IPS DF 6.9 (cell line): ENCODE measurements at regions not wholly inside any gene's neighbourhood (a gene's known extent, or its start where the extent isn't known, plus 50 kb on each side); places are given as distances from the start of the nearest gene placed in this dataset.

ENCODE experiments used
- DNase-seq: peaks from one replicate; pipeline ENCODE4 v3.0.0-alpha.2; 2013; ENCODE audit warnings: low read depth, low spot score
- H3K27ac ChIP-seq: one replicate; pipeline ENCODE4 v1.5.1; 2013; ENCODE audit warnings: low read length, control low read depth
- H3K27me3 ChIP-seq: 2 replicates; pipeline ENCODE4 v1.6.1; 2013; ENCODE audit warnings: mild to moderate bottlenecking, low read length; ENCODE audit not compliant: control insufficient read depth, insufficient read depth
- H3K36me3 ChIP-seq: 2 replicates; pipeline ENCODE4 v1.6.1; 2013; ENCODE audit warnings: low read length; ENCODE audit not compliant: control insufficient read depth, insufficient read depth
- H3K4me1 ChIP-seq: 2 replicates; pipeline ENCODE4 v1.6.1; 2013; ENCODE audit warnings: low read length; ENCODE audit not compliant: control insufficient read depth, insufficient read depth
- H3K4me3 ChIP-seq: 2 replicates; pipeline ENCODE4 v1.5.1; 2013; ENCODE audit warnings: mild to moderate bottlenecking, low read length
- H3K9me3 ChIP-seq: 2 replicates; pipeline ENCODE4 v1.6.1; 2013; ENCODE audit warnings: low read length, inconsistent platforms; ENCODE audit not compliant: control insufficient read depth, insufficient read depth
- WGBS: extraction: QIAGEN DNeasy Blood & Tissue Kit; methylation state at CpG from one replicate; pipeline ENCODE4 v1.1.7; 2013; ENCODE audit warnings: mixed read lengths, missing lambda C conversion rate; ENCODE audit not compliant: insufficient read length, insufficient coverage; 5-methylcytosine and 5-hydroxymethylcytosine counted together

DNA sequence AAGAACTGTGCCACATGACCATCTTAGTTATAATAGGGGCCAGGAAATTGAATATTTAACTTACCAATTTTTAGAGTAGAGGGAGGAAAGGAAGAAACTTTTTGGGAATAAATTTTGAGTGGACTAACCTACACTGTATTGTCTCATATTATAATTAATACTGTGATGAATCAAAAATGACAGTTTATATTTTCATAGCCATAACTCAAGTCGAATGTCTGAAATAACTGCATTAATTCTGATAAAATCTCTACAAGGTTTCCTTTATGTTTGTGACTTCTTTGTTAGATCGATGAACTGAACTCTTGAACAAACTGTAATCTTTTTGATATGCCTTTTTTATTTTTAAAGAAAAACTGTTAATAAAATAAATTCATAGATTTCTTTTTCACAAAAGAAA is 132.8 kb upstream of the DPH6 start:
- no CpG with 5 or more reads among the region's 2 CpGs for WGBS
- Histone ChIP-seq H3K9me3 (no peaks in the 10 kb centered on the region), H3K4me3 (no peak overlapping the region), H3K36me3 (no peaks in the 10 kb centered on the region), H3K27ac (no peak overlapping the region), H3K27me3 (no peaks in the 10 kb centered on the region), H3K4me1 (no peaks in the 10 kb centered on the region)
- no peak for DNase-seq

DNA sequence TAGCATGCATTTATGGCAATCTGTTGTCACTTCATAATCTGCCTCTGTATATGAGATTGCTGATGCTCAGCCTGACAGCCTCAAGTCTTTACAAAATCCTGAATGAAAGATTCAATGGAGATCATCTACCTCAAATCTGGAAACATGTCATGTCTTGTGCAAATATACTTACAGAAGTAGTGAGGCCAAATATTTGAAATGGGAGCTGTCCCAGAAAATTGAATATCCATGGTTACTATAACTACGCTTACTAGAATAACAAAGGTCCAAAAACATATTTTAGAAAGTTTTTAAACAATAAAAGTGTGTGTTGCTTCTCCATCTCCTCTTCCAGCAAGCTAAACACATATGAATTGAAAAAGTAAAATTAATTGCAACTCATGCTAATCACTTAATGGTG is 133.2 kb upstream of the DPH6 start:
- WGBS = no CpG with 5 or more reads among the region's 1 CpG
- H3K9me3 ChIP-seq = no peaks in the 10 kb centered on the region
- H3K4me3 ChIP-seq = no peak overlapping the region
- no peaks in the 10 kb centered on the region for H3K27me3 ChIP-seq
- DNase-seq = no peak
- H3K27ac ChIP-seq = no peak overlapping the region
- H3K4me1 ChIP-seq = no peaks in the 10 kb centered on the region
- no peaks in the 10 kb centered on the region for H3K36me3 ChIP-seq

DNA sequence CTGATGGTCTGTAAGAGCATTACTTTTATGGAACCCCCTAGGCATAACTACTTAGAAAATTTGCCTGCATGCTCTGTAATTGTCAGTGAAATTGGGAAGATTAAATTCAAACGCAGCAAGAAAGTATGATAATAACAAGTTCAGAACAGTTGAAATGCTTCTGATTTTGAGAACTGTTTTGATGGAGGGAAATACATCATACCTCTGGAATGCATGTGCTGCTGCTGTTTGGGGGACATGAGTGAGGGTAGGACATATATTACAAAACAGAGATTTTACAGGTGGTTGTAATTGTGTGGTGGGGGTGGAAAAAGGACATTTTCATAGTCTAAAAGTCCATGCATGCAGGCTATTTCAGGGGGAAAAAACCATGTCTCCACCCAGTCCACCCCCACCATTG is 135.0 kb upstream of the DPH6 start:
- Histone ChIP-seq H3K36me3 (no peaks in the 10 kb centered on the region), H3K4me1 (no peaks in the 10 kb centered on the region), H3K9me3 (no peaks in the 10 kb centered on the region), H3K4me3 (no peak overlapping the region), H3K27ac (no peak overlapping the region), H3K27me3 (no peaks in the 10 kb centered on the region)
- no peak for DNase-seq
- no CpG with 5 or more reads among the region's 1 CpG for WGBS

DNA sequence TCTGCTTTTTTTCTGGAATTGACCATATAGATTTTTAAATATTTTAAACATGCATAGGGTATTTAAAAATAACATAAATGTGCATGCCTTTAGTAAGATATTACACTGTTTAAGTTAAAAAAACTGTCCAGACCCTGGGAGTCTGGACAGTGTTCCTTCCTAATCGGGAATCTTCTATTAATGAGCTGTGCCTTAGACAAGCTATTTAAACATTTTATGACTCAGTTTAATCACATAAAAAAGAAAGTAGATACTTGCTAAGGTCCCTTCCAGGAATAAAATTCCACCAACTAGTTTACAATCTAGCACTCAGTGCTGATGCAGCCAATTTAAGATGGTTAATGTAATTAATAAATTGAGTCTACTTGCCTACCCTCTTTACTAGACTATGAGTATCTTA is 140.4 kb upstream of the DPH6 start:
- no peak overlapping the region for H3K4me3 ChIP-seq
- no peaks in the 10 kb centered on the region for H3K4me1 ChIP-seq
- no peaks in the 10 kb centered on the region for H3K9me3 ChIP-seq
- DNase-seq = no peak
- WGBS = no CpG with 5 or more reads among the region's 1 CpG
- H3K36me3 ChIP-seq = no peaks in the 10 kb centered on the region
- no peak overlapping the region for H3K27ac ChIP-seq
- no peaks in the 10 kb centered on the region for H3K27me3 ChIP-seq

DNA sequence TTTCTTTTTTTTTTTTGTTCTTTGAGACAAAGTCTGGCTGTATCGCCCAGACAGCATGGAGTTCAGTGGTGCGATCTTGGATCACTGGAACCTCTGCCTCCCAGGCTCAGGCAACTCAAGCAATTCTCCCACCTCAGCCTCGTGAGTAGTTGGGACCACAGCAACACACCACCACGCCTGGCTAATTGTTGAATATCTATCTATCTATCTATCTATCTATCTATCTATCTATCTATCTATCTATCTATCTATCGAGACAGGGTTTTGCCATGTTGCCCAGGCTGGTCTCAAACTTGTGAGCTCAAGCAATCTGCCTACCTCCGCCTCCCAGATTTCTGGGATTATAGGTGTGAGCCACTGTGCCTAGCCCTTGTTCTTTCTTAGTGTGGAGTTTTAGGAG is 143.3 kb upstream of the DPH6 start:
- no peaks in the 10 kb centered on the region for H3K4me1 ChIP-seq
- no peak for DNase-seq
- WGBS = no CpG with 5 or more reads among the region's 6 CpGs

DNA sequence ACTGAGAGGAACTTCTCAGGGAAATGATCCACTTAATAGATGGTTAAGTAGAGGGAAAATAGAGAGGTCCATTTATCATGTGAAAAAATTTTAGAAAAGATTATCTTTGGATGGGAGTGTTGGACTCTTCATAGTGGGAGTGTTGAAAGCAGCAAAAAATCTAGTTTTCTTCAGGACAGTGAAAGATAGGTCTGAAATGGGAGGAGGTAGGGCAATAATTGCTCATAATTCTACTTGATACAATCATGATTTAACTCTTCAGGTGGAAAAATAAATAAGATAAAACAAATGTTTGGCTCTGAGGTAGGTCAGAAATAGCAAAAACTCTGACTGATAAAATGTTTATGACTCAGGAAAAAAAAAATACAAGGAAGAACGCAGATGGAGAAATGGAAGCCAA is 144.1 kb upstream of the DPH6 start:
- DNase-seq = no peak
- Histone ChIP-seq H3K9me3 (no peaks in the 10 kb centered on the region), H3K4me3 (no peak overlapping the region), H3K27ac (no peak overlapping the region), H3K36me3 (no peaks in the 10 kb centered on the region), H3K4me1 (no peaks in the 10 kb centered on the region), H3K27me3 (no peaks in the 10 kb centered on the region)
- WGBS = no CpG with 5 or more reads among the region's 1 CpG

More for the DNA sequence above, 143.3 kb upstream of the DPH6 start:
- H3K36me3 ChIP-seq = no peaks in the 10 kb centered on the region
- H3K27me3 ChIP-seq = no peaks in the 10 kb centered on the region
- H3K9me3 ChIP-seq = no peaks in the 10 kb centered on the region
- no peak overlapping the region for H3K4me3 ChIP-seq
- H3K27ac ChIP-seq = no peak overlapping the region

DNA sequence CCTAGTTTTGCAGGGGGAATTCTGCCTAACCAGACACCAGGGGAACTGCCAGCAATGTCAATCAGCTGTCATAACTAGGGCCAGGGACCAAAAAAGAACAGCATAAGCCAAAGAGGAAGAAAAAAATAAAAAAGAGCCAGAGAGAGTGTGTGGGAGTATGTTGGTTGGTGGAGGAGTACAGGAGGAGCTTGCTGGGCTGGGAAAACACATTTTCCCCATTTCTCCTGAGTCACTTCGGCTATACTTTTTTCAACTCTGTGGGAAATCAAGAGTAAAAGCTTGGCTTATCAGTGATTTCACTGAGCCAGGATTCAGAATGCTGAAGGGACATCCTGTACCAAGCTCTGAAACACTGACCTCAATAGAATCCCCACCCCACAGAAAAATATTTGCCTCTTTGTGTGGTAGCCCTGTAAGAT is 144.7 kb upstream of the DPH6 start:
- H3K36me3 ChIP-seq = no peaks in the 10 kb centered on the region
- DNase-seq = no peak
- no peaks in the 10 kb centered on the region for H3K9me3 ChIP-seq
- H3K4me3 ChIP-seq = no peak overlapping the region
- no CpG with 5 or more reads among the region's 1 CpG for WGBS
- no peak overlapping the region for H3K27ac ChIP-seq
- H3K27me3 ChIP-seq = no peaks in the 10 kb centered on the region
- no peaks in the 10 kb centered on the region for H3K4me1 ChIP-seq

DNA sequence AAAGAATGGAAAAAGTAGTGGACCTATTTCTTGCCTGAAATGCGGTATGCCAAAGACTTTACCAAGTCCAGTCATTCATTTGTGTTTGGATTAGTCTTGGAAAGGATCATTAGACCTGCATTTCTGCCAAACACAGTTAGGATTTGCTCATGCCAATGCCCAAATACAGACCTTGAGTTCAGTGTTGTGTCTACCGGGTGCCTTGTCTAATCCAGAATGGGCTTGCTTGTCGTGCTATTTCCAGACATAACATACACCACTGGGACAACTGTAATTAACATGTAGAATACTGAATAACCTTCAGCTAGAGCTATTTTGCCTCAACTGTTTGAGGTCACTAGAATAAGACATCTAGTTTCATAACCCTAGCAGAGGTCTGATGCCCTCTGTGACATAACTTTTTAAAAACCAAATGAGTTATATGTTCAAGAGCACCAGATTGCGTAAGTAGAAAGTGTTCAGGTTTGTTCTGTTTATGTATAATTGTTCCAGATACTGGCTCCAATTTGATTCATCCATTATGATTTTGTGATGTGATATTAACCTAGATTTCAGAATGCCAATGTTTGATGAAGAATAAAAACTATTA is 145.3 kb upstream of the DPH6 start:
- no peak for DNase-seq
- no CpG with 5 or more reads among the region's 4 CpGs for WGBS
- Histone ChIP-seq H3K4me3 (no peak overlapping the region), H3K36me3 (no peaks in the 10 kb centered on the region), H3K4me1 (no peaks in the 10 kb centered on the region), H3K27ac (no peak overlapping the region), H3K27me3 (no peaks in the 10 kb centered on the region), H3K9me3 (no peaks in the 10 kb centered on the region)

DNA sequence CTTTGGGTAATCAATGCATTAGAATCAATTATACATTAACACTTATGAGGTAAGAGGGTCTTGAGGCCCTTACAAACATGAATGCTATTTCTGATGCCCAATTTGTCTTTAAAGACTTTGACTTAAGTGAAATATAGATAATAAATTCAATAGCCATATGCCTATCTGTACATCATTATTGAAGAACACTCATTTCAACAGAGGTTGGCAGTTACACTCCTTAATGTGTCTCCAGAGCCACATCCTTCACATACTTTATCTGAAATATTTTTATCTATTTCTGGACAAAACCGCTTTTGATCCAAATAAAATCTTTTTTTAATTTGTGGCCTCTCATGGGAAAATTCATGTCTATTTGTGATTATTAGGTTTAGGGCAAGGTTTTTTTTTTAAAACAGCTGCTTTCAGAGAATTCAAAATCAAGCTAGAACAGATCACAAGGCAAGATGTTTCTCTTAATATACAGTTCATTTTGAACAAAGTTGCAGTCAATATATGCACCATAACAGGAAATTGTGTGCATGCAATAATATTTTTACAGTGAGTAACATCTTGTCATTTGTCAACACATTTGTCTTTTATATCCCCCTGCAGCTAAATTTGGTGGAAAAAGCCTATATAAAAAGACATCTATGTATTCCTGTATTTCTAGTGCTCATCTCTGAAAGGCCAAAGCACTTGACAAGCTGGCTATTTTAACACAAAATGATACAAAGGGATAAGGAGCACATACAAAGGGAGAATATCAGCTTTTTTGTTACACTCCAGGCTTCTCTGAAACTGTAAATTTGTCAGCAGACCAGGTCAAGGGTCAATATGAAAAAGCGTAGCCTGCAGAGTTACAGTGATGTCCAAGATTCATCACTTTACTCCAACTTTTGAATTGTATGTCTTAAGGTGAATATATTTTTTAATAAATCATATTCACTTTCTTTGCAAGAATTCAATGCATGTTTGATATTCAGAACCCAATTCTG is 146.2 kb upstream of the DPH6 start:
- no peak overlapping the region for H3K4me3 ChIP-seq
- no peaks in the 10 kb centered on the region for H3K27me3 ChIP-seq
- no peak for DNase-seq
- no peaks in the 10 kb centered on the region for H3K36me3 ChIP-seq
- H3K9me3 ChIP-seq = no peaks in the 10 kb centered on the region
- H3K4me1 ChIP-seq = no peaks in the 10 kb centered on the region
- no peak overlapping the region for H3K27ac ChIP-seq
- no CpG with 5 or more reads among the region's 2 CpGs for WGBS

DNA sequence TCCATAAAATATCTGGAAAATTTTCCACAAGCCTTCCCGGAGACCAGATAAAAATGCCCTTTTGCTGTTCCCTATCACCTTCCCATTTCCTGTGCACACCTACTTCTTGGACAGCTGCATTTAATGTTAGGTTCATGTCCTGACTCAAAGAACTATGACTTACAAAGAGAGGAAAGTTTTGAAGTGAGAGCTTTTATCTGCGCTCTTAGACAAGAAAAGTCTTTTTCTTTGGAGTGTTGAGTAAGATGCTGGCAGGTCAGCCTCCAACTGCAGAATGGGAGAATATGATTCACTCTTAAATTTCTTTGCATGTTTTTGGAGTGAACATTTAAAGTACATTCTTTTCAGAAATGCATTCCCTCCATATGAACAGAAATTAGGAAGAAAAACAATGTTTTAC is 147.3 kb upstream of the DPH6 start:
- no peak overlapping the region for H3K4me3 ChIP-seq
- 0 out of 2 replicates have a peak, but pooled peaks cover 2% of the 10 kb centered on the region for H3K4me1 ChIP-seq
- H3K36me3 ChIP-seq = no peaks in the 10 kb centered on the region
- no peak overlapping the region for H3K27ac ChIP-seq
- WGBS = no CpG with 5 or more reads among the region's 2 CpGs
- no peaks in the 10 kb centered on the region for H3K9me3 ChIP-seq
- DNase-seq = no peak
- no peaks in the 10 kb centered on the region for H3K27me3 ChIP-seq
